ENCODE measurements at regions not wholly inside any gene's neighbourhood (a gene's known extent, or its start where the extent isn't known, plus 50 kb on each side); places are given as distances from the start of the nearest gene placed in this dataset.

DNA sequence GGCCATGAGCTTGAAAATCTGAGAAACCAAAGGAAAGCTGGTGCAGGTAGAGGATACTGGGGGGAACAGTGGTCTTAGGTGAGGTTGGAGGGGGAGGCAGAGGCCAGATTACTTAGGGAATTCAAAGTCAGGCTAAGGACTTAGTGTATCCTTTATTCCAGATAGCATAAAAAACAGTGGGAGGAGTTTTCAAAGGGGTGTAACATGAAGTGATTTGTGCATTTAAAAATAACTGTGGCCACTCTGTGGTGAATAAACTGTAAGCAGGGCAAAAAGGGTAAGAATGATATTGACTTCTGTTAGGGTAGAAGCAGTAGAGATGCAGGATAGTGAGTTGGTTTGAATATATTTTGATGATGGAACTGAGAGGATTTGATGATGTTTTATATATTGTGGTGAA is 313.2 kb downstream of the EMP1 start:
- no peak overlapping the region for H3K27ac ChIP-seq (ENCODE audit: low read depth, low read length)
- H2AK5ac ChIP-seq (ENCODE audit: low read length), result no peak overlapping the region
- H3K9ac ChIP-seq (ENCODE audit: low read length), result no peak overlapping the region
- H2BK120ac ChIP-seq (ENCODE audit: insufficient read depth, low read length, poor library complexity), result no peak overlapping the region
- H4K91ac ChIP-seq (ENCODE audit: low read depth, low read length), result no peak overlapping the region
- H2AFZ ChIP-seq (ENCODE audit: insufficient read depth, low read length, poor library complexity), result no peak overlapping the region
- H3K9me3 ChIP-seq (ENCODE audit: insufficient read depth, low read depth, low read length), result no peaks in the 10 kb centered on the region
- no peak overlapping the region for H3K4ac ChIP-seq (ENCODE audit: low read depth, low read length)
- H4K12ac ChIP-seq (ENCODE audit: low read depth, low read length), result no peak overlapping the region
- H3K18ac ChIP-seq (ENCODE audit: low read length), result no peak overlapping the region
- H2BK5ac ChIP-seq (ENCODE audit: low read depth, low read length, poor library complexity), result no peak overlapping the region
- no peak overlapping the region for H4K8ac ChIP-seq (ENCODE audit: low read depth, low read length)
- no peak overlapping the region for H3K14ac ChIP-seq (ENCODE audit: low read length)
- H3K4me3 ChIP-seq (ENCODE audit: low read depth, low read length), result no peak overlapping the region
- no peak overlapping the region for H3K23ac ChIP-seq (ENCODE audit: low read length)
- no peaks in the 10 kb centered on the region for H3K27me3 ChIP-seq (ENCODE audit: insufficient read depth, low read length)
- no peak overlapping the region for H3K4me2 ChIP-seq (ENCODE audit: low read length)
- no peaks in the 10 kb centered on the region for H3K79me1 ChIP-seq (ENCODE audit: low read length)
- no peaks in the 10 kb centered on the region for H3K36me3 ChIP-seq (ENCODE audit: control insufficient read depth in 1 of 2, insufficient read depth in 2 of 2, low read length in 2 of 2)
- H3K79me2 ChIP-seq (ENCODE audit: control insufficient read depth, insufficient read depth, low read length, poor library complexity), result no peaks in the 10 kb centered on the region
- H2BK12ac ChIP-seq (ENCODE audit: low read length), result no peak overlapping the region
- DNase-seq, result no peak
- H3K4me1 ChIP-seq (ENCODE audit: control insufficient read depth in 1 of 2, insufficient read depth in 2 of 2, low read length in 2 of 2), result no peaks in the 10 kb centered on the region

DNA sequence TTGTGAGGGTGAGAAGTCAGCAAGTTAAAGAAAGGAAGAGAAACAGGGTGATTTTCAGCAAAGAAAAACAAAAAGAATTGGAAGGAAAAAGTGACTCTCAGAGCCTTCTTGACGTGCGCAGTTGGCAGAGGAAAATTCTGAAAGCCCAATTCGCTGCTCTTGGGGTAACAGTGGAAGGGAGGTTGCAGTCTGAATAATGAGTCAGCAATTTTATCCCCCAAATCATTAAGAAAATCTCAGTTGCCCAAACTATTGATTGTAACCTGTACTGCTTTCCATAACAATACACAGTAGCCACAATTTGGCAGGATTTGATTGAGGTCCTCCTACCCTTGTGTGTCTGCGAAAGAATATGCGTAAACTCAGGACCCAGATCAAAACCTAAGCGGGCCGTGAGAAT is 309.1 kb downstream of the EMP1 start:
- Histone ChIP-seq H3K18ac (ENCODE audit: low read length) (no peak overlapping the region), H2AK5ac (ENCODE audit: low read length) (no peak overlapping the region), H3K27me3 (ENCODE audit: insufficient read depth, low read length) (no peaks in the 10 kb centered on the region), H4K8ac (ENCODE audit: low read depth, low read length) (no peak overlapping the region), H3K23ac (ENCODE audit: low read length) (no peak overlapping the region), H3K4ac (ENCODE audit: low read depth, low read length) (no peak overlapping the region), H3K9me3 (ENCODE audit: insufficient read depth, low read depth, low read length) (no peaks in the 10 kb centered on the region), H3K79me1 (ENCODE audit: low read length) (no peaks in the 10 kb centered on the region), H3K4me1 (ENCODE audit: control insufficient read depth in 1 of 2, insufficient read depth in 2 of 2, low read length in 2 of 2) (peaks cover 0 to 1% of the 10 kb centered on the region in 2 experiments), H2BK12ac (ENCODE audit: low read length) (no peak overlapping the region), H3K4me3 (ENCODE audit: low read depth, low read length) (no peak overlapping the region), H2BK120ac (ENCODE audit: insufficient read depth, low read length, poor library complexity) (no peak overlapping the region), H2AFZ (ENCODE audit: insufficient read depth, low read length, poor library complexity) (no peak overlapping the region), H4K12ac (ENCODE audit: low read depth, low read length) (no peak overlapping the region), H2BK5ac (ENCODE audit: low read depth, low read length, poor library complexity) (no peak overlapping the region), H3K4me2 (ENCODE audit: low read length) (no peak overlapping the region), H3K79me2 (ENCODE audit: control insufficient read depth, insufficient read depth, low read length, poor library complexity) (no peaks in the 10 kb centered on the region), H3K27ac (ENCODE audit: low read depth, low read length) (no peak overlapping the region), H3K9ac (ENCODE audit: low read length) (no peak overlapping the region), H4K91ac (ENCODE audit: low read depth, low read length) (no peak overlapping the region), H3K36me3 (ENCODE audit: control insufficient read depth in 1 of 2, insufficient read depth in 2 of 2, low read length in 2 of 2) (no peaks in the 10 kb centered on the region), H3K14ac (ENCODE audit: low read length) (no peak overlapping the region)
- no peak for DNase-seq
- WGBS (ENCODE audit: extremely low coverage, insufficient coverage, insufficient read length), result no CpG with 5 or more reads among the region's 7 CpGs

DNA sequence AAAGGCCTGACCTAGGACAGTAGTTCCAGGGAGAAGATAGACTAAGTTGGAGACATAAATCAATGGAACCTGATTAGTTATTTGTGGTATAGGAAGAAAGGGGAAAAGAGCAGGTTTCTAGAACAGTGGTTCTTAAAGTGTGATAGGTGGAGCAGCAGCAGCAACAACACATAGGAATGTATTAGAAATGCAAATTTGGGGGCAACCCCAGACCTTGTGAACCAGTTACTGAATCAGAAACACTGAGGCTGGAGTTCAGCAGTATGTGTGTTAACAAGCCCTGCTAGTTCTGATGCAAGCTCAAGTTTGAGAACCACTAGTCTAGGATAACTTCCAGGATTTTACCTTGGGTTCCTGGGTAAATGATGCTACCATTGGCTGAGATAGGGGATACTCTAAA is 308.7 kb downstream of the EMP1 start:
- H3K9ac ChIP-seq (ENCODE audit: low read length), result no peak overlapping the region
- H2AK5ac ChIP-seq (ENCODE audit: low read length), result no peak overlapping the region
- no peak overlapping the region for H2BK12ac ChIP-seq (ENCODE audit: low read length)
- H3K23ac ChIP-seq (ENCODE audit: low read length), result no peak overlapping the region
- no peaks in the 10 kb centered on the region for H3K79me2 ChIP-seq (ENCODE audit: control insufficient read depth, insufficient read depth, low read length, poor library complexity)
- no peak overlapping the region for H2BK120ac ChIP-seq (ENCODE audit: insufficient read depth, low read length, poor library complexity)
- H4K12ac ChIP-seq (ENCODE audit: low read depth, low read length), result no peak overlapping the region
- H4K8ac ChIP-seq (ENCODE audit: low read depth, low read length), result no peak overlapping the region
- no peak overlapping the region for H3K18ac ChIP-seq (ENCODE audit: low read length)
- no peaks in the 10 kb centered on the region for H3K27me3 ChIP-seq (ENCODE audit: insufficient read depth, low read length)
- H3K27ac ChIP-seq (ENCODE audit: low read depth, low read length), result no peak overlapping the region
- no peaks in the 10 kb centered on the region for H3K9me3 ChIP-seq (ENCODE audit: insufficient read depth, low read depth, low read length)
- no peak overlapping the region for H3K4ac ChIP-seq (ENCODE audit: low read depth, low read length)
- H2AFZ ChIP-seq (ENCODE audit: insufficient read depth, low read length, poor library complexity), result no peak overlapping the region
- no peaks in the 10 kb centered on the region for H3K79me1 ChIP-seq (ENCODE audit: low read length)
- peaks cover 0 to 1% of the 10 kb centered on the region in 2 experiments for H3K4me1 ChIP-seq (ENCODE audit: control insufficient read depth in 1 of 2, insufficient read depth in 2 of 2, low read length in 2 of 2)
- H4K91ac ChIP-seq (ENCODE audit: low read depth, low read length), result no peak overlapping the region
- H3K36me3 ChIP-seq (ENCODE audit: control insufficient read depth in 1 of 2, insufficient read depth in 2 of 2, low read length in 2 of 2), result no peaks in the 10 kb centered on the region
- H3K4me3 ChIP-seq (ENCODE audit: low read depth, low read length), result no peak overlapping the region
- H3K14ac ChIP-seq (ENCODE audit: low read length), result no peak overlapping the region
- no peak overlapping the region for H3K4me2 ChIP-seq (ENCODE audit: low read length)
- no peak overlapping the region for H2BK5ac ChIP-seq (ENCODE audit: low read depth, low read length, poor library complexity)
- DNase-seq, result no peak

DNA sequence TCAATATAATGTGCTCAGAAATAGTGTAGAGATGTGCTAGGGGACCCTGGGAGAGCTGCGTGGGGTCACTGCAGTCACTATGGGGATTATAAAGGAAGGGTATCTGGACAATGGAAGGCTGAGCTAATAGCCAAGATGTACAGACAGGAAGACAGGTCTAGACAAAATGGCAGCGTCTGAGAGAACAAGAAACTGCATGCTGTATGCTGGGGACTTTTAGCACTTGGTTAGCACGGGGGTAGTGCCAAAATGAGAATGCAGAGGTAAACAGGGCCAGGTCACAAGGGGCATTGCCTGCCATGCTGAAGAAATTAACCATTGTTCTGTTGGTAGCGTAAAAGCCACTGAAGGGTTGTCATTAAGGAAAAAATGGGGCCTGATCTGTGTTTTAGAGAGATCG is 308.2 kb downstream of the EMP1 start:
- Histone ChIP-seq H4K91ac (ENCODE audit: low read depth, low read length) (no peak overlapping the region), H3K14ac (ENCODE audit: low read length) (no peak overlapping the region), H3K9me3 (ENCODE audit: insufficient read depth, low read depth, low read length) (no peaks in the 10 kb centered on the region), H2BK5ac (ENCODE audit: low read depth, low read length, poor library complexity) (no peak overlapping the region), H3K79me1 (ENCODE audit: low read length) (no peaks in the 10 kb centered on the region), H3K79me2 (ENCODE audit: control insufficient read depth, insufficient read depth, low read length, poor library complexity) (no peaks in the 10 kb centered on the region), H2BK12ac (ENCODE audit: low read length) (no peak overlapping the region), H3K27ac (ENCODE audit: low read depth, low read length) (no peak overlapping the region), H3K9ac (ENCODE audit: low read length) (no peak overlapping the region), H4K12ac (ENCODE audit: low read depth, low read length) (no peak overlapping the region), H2BK120ac (ENCODE audit: insufficient read depth, low read length, poor library complexity) (no peak overlapping the region), H3K27me3 (ENCODE audit: insufficient read depth, low read length) (no peaks in the 10 kb centered on the region), H2AK5ac (ENCODE audit: low read length) (no peak overlapping the region), H4K8ac (ENCODE audit: low read depth, low read length) (no peak overlapping the region), H3K23ac (ENCODE audit: low read length) (no peak overlapping the region), H3K36me3 (ENCODE audit: control insufficient read depth in 1 of 2, insufficient read depth in 2 of 2, low read length in 2 of 2) (no peaks in the 10 kb centered on the region), H3K4me2 (ENCODE audit: low read length) (no peak overlapping the region), H3K4me3 (ENCODE audit: low read depth, low read length) (no peak overlapping the region), H2AFZ (ENCODE audit: insufficient read depth, low read length, poor library complexity) (no peak overlapping the region), H3K4ac (ENCODE audit: low read depth, low read length) (no peak overlapping the region), H3K18ac (ENCODE audit: low read length) (no peak overlapping the region), H3K4me1 (ENCODE audit: control insufficient read depth in 1 of 2, insufficient read depth in 2 of 2, low read length in 2 of 2) (peaks cover 0 to 1% of the 10 kb centered on the region in 2 experiments)
- WGBS (ENCODE audit: extremely low coverage, insufficient coverage, insufficient read length), result no CpG with 5 or more reads among the region's 5 CpGs
- DNase-seq, result no peak

DNA sequence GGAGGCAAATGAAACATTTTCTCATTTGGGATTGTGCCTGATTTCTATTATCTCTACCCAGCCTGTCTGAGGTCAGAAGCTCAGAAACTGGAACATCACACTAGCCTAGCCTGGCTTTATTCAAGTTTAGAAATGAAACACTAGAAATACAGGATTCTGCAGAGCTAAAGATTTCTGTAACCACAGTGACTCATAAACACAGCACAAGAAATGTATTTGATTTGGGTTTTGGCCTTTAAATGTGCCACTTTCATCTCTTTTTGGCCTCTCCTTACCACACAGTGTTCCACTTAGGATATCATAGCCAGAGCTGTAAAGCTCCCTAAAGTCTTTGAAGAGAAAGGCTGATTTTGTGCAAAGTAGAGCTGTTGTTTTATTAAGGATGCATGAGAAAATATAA is 307.5 kb downstream of the EMP1 start:
- Histone ChIP-seq H3K79me1 (ENCODE audit: low read length) (no peaks in the 10 kb centered on the region), H4K12ac (ENCODE audit: low read depth, low read length) (no peak overlapping the region), H3K4me1 (ENCODE audit: control insufficient read depth in 1 of 2, insufficient read depth in 2 of 2, low read length in 2 of 2) (peaks cover 0 to 1% of the 10 kb centered on the region in 2 experiments), H3K79me2 (ENCODE audit: control insufficient read depth, insufficient read depth, low read length, poor library complexity) (no peaks in the 10 kb centered on the region), H3K9ac (ENCODE audit: low read length) (no peak overlapping the region), H2AK5ac (ENCODE audit: low read length) (no peak overlapping the region), H2BK120ac (ENCODE audit: insufficient read depth, low read length, poor library complexity) (no peak overlapping the region), H3K9me3 (ENCODE audit: insufficient read depth, low read depth, low read length) (no peaks in the 10 kb centered on the region), H3K27me3 (ENCODE audit: insufficient read depth, low read length) (no peaks in the 10 kb centered on the region), H2BK5ac (ENCODE audit: low read depth, low read length, poor library complexity) (no peak overlapping the region), H3K4me2 (ENCODE audit: low read length) (no peak overlapping the region), H2AFZ (ENCODE audit: insufficient read depth, low read length, poor library complexity) (no peak overlapping the region), H4K8ac (ENCODE audit: low read depth, low read length) (no peak overlapping the region), H3K36me3 (ENCODE audit: control insufficient read depth in 1 of 2, insufficient read depth in 2 of 2, low read length in 2 of 2) (no peaks in the 10 kb centered on the region), H2BK12ac (ENCODE audit: low read length) (no peak overlapping the region), H4K91ac (ENCODE audit: low read depth, low read length) (no peak overlapping the region), H3K4me3 (ENCODE audit: low read depth, low read length) (no peak overlapping the region), H3K23ac (ENCODE audit: low read length) (no peak overlapping the region), H3K27ac (ENCODE audit: low read depth, low read length) (no peak overlapping the region), H3K18ac (ENCODE audit: low read length) (no peak overlapping the region), H3K4ac (ENCODE audit: low read depth, low read length) (no peak overlapping the region), H3K14ac (ENCODE audit: low read length) (no peak overlapping the region)
- no peak for DNase-seq
